Astrocyte (in vitro differentiated cells and primary cell): ENCODE measurements at regions not wholly inside any gene's neighbourhood (a gene's known extent, or its start where the extent isn't known, plus 50 kb on each side); places are given as distances from the start of the nearest gene placed in this dataset.

Experiments
- DNase-seq: peaks from one replicate; pipeline ENCODE4 v3.0.0-alpha.2; 2010; ENCODE audit warnings: low read depth
- FAIRE-seq: peaks from 2 replicates; lab custom pipeline; 2011; peaks lifted over from hg19 to GRCh38; lab: Jason Lieb, UNC
- H2AFZ ChIP-seq: 2 replicates; pipeline ENCODE4 v1.6.0; 2012; ENCODE audit warnings: low read depth, low read length, inconsistent platforms
- H3K27ac ChIP-seq: 2 replicates; pipeline ENCODE4 v1.5.1; 2011; ENCODE audit warnings: low read depth, low read length, inconsistent platforms
- H3K27me3 ChIP-seq: 2 replicates; pipeline ENCODE4 v1.6.0; 2011; ENCODE audit warnings: low read length, inconsistent platforms; ENCODE audit not compliant: insufficient read depth
- H3K36me3 ChIP-seq: 2 replicates; pipeline ENCODE4 v1.5.1; 2011; ENCODE audit warnings: low read length, inconsistent platforms; ENCODE audit not compliant: insufficient read depth
- H3K4me1 ChIP-seq: 2 replicates; pipeline ENCODE4 v1.5.1; 2011; ENCODE audit warnings: low read length, inconsistent platforms; ENCODE audit not compliant: insufficient read depth
- H3K4me2 ChIP-seq: 2 replicates; pipeline ENCODE4 v1.6.0; 2012; ENCODE audit warnings: low read length, inconsistent platforms
- H3K4me3 ChIP-seq: 2 replicates; pipeline ENCODE4 v1.5.1; 2011; ENCODE audit warnings: low read depth, mild to moderate bottlenecking, low read length, inconsistent platforms; ENCODE audit not compliant: insufficient read depth
- H3K79me2 ChIP-seq: 2 replicates; pipeline ENCODE4 v1.6.0; 2012; ENCODE audit warnings: mild to moderate bottlenecking, low read length, inconsistent platforms; ENCODE audit not compliant: insufficient read depth
- H3K9ac ChIP-seq: 2 replicates; pipeline ENCODE4 v1.6.0; 2012; ENCODE audit warnings: mild to moderate bottlenecking, low read length, inconsistent platforms
- H3K9me3 ChIP-seq: 2 replicates; pipeline ENCODE4 v1.5.1; 2012; ENCODE audit warnings: low read depth, mild to moderate bottlenecking, low read length, inconsistent platforms; ENCODE audit not compliant: insufficient read depth
- H4K20me1 ChIP-seq: 2 replicates; pipeline ENCODE4 v1.6.0; 2012; ENCODE audit warnings: low read length, inconsistent platforms; ENCODE audit not compliant: insufficient read depth
- H3K27ac Mint-ChIP-seq: one replicate; pipeline ENCODE4 v1.8.0; 2021; ENCODE audit warnings: mild to moderate bottlenecking, mixed read lengths; ENCODE audit not compliant: unreplicated experiment
- H3K27me3 Mint-ChIP-seq: one replicate; pipeline ENCODE4 v1.8.0; 2021; ENCODE audit warnings: low read depth, mixed read lengths; ENCODE audit not compliant: unreplicated experiment
- H3K36me3 Mint-ChIP-seq: one replicate; pipeline ENCODE4 v1.8.0; 2021; ENCODE audit warnings: low read depth, mixed read lengths; ENCODE audit not compliant: unreplicated experiment
- H3K4me1 Mint-ChIP-seq: one replicate; pipeline ENCODE4 v1.8.0; 2021; ENCODE audit warnings: low read depth, mixed read lengths; ENCODE audit not compliant: unreplicated experiment
- H3K4me3 Mint-ChIP-seq: one replicate; pipeline ENCODE4 v1.8.0; 2021; ENCODE audit warnings: mild to moderate bottlenecking, moderate library complexity, mixed read lengths; ENCODE audit not compliant: unreplicated experiment
- H3K9me3 Mint-ChIP-seq: one replicate; pipeline ENCODE4 v1.8.0; 2021; ENCODE audit warnings: mild to moderate bottlenecking, mixed read lengths; ENCODE audit not compliant: unreplicated experiment
- CTCF ChIP-seq: IDR thresholded peaks from 2 replicates; pipeline ENCODE4 v1.5.1; 2011; ENCODE audit warnings: low read depth, mild to moderate bottlenecking, inconsistent platforms, low read length, moderate library complexity; ENCODE audit not compliant: insufficient read depth
- EZH2 ChIP-seq: IDR thresholded peaks from 2 replicates; pipeline ENCODE4 v1.6.1; 2012; ENCODE audit warnings: mild to moderate bottlenecking, low read length, inconsistent platforms; ENCODE audit not compliant: insufficient read depth

GRCh38 chr11:115884800-115885534 lies 380.8 kb upstream of the CADM1 start:
- Histone ChIP-seq H3K36me3 (no peaks in the 10 kb centered on the region), H3K27ac (no peak overlapping the region), H3K79me2 (no peaks in the 10 kb centered on the region), H3K9ac (no peak overlapping the region), H3K9me3 (no peaks in the 10 kb centered on the region), H3K27me3 (no peaks in the 10 kb centered on the region), H2AFZ (no peak overlapping the region), H3K4me3 (no peak overlapping the region), H3K4me1 (no peaks in the 10 kb centered on the region), H4K20me1 (no peaks in the 10 kb centered on the region), H3K4me2 (no peak overlapping the region)
- TF ChIP-seq CTCF (no peak), EZH2 (no peak)
- Mint-ChIP-seq H3K4me3 (peak overlapping the region; percentile 20), H3K4me1 (peaks cover 18% of the 10 kb centered on the region), H3K27ac (peak overlapping the region; percentile 20), H3K36me3 (peaks cover 10% of the 10 kb centered on the region), H3K27me3 (peaks cover 9% of the 10 kb centered on the region), H3K9me3 (peaks cover 17% of the 10 kb centered on the region)
- no peak for DNase-seq
- FAIRE-seq: no peak

DNA sequence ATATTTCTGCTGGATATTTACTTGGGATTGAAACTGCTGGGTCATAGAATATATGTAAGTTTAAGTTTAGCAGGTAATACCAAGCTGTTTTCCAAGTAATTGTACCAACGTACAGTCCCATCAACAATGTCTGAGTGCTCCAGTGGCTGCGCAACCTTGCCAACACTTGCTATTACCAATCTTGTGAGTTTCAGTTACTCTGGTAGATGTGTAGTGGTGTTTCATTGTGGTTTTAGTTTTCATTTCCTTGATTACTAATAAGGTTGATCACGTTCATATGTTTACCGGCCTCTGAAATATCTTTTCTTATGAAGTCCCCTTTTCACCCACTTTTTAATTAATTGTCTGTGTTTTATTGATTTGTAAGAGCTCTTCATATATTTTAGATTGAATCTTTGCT lies 370.6 kb upstream of the CADM1 start:
- Histone ChIP-seq H3K9me3 (no peaks in the 10 kb centered on the region), H3K4me1 (no peaks in the 10 kb centered on the region), H3K4me2 (no peak overlapping the region), H3K4me3 (no peak overlapping the region), H3K79me2 (no peaks in the 10 kb centered on the region), H4K20me1 (no peaks in the 10 kb centered on the region), H3K27me3 (no peaks in the 10 kb centered on the region), H2AFZ (no peak overlapping the region), H3K9ac (no peak overlapping the region), H3K27ac (no peak overlapping the region), H3K36me3 (no peaks in the 10 kb centered on the region)
- Mint-ChIP-seq H3K4me1 (peaks cover 12% of the 10 kb centered on the region), H3K27ac (no peak overlapping the region), H3K36me3 (peaks cover 5% of the 10 kb centered on the region), H3K9me3 (peaks cover 4% of the 10 kb centered on the region), H3K4me3 (no peak overlapping the region), H3K27me3 (peaks cover 6% of the 10 kb centered on the region)
- no peak for FAIRE-seq
- DNase-seq: no peak
- TF ChIP-seq EZH2 (no peak), CTCF (no peak)

DNA sequence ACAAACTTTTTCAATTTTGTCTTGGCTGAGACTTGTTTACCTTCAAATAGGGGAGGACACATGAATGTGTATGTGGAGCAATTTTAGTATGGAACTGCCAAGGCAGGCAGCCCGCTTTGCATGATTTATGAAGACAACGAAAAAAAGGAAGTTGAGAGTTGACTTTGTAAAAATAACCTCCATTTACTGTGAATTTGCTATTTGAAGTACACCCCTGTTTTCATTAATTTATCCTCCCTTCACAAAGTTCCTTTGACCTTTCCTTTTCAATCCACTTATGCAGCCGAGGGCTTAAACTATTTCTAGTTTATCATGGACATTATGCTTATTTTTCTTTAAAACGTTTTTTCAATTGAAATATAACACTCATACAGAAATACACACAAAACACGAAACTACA lies 369.6 kb upstream of the CADM1 start:
- FAIRE-seq: no peak
- no peaks in the 10 kb centered on the region for H3K4me1 ChIP-seq
- no peak overlapping the region for H3K4me3 ChIP-seq
- H3K9ac ChIP-seq: no peak overlapping the region
- H3K4me2 ChIP-seq: no peak overlapping the region
- Mint-ChIP-seq H3K27me3 (peaks cover 6% of the 10 kb centered on the region), H3K36me3 (peaks cover 5% of the 10 kb centered on the region), H3K4me1 (peaks cover 13% of the 10 kb centered on the region), H3K4me3 (no peak overlapping the region), H3K9me3 (peaks cover 1% of the 10 kb centered on the region), H3K27ac (no peak overlapping the region)
- no peaks in the 10 kb centered on the region for H3K79me2 ChIP-seq
- no peaks in the 10 kb centered on the region for H3K9me3 ChIP-seq
- H4K20me1 ChIP-seq: no peaks in the 10 kb centered on the region
- DNase-seq: no peak
- no peak for TF ChIP-seq EZH2
- TF ChIP-seq CTCF: no peak
- H3K27me3 ChIP-seq: no peaks in the 10 kb centered on the region
- H3K36me3 ChIP-seq: no peaks in the 10 kb centered on the region
- no peak overlapping the region for H2AFZ ChIP-seq
- H3K27ac ChIP-seq: no peak overlapping the region
